Sigmoid colon (tissue), 4 donors: ENCODE measurements at regions not wholly inside any gene's neighbourhood (a gene's known extent, or its start where the extent isn't known, plus 50 kb on each side); places are given as distances from the start of the nearest gene placed in this dataset.

Source experiments
- CTCF ChIP-seq, 4 experiments: fragments of 450-650 bp in 3 of 4; fragments of 200-600 bp in 1 of 4; IDR thresholded peaks; one replicate each; pipeline ENCODE4 v1.5.1; 2016 to 2019; ENCODE audit warnings: antibody characterized with exemption in 4 of 4, mild to moderate bottlenecking in 3 of 4, moderate library complexity in 2 of 4
- POLR2A ChIP-seq, 2 donors: fragments of 450-650 bp; IDR thresholded peaks; one replicate each; pipeline ENCODE4 v1.6.1; 2016; ENCODE audit warnings: antibody characterized with exemption in 2 of 2, mild to moderate bottlenecking in 2 of 2, moderate library complexity in 2 of 2
- POLR2AphosphoS5 ChIP-seq, 4 donors: sonication (generic); formaldehyde crosslinking; IDR thresholded peaks; one replicate each; pipeline ENCODE4 v1.6.1; 2017; ENCODE audit warnings: antibody characterized with exemption in 4 of 4

DNA sequence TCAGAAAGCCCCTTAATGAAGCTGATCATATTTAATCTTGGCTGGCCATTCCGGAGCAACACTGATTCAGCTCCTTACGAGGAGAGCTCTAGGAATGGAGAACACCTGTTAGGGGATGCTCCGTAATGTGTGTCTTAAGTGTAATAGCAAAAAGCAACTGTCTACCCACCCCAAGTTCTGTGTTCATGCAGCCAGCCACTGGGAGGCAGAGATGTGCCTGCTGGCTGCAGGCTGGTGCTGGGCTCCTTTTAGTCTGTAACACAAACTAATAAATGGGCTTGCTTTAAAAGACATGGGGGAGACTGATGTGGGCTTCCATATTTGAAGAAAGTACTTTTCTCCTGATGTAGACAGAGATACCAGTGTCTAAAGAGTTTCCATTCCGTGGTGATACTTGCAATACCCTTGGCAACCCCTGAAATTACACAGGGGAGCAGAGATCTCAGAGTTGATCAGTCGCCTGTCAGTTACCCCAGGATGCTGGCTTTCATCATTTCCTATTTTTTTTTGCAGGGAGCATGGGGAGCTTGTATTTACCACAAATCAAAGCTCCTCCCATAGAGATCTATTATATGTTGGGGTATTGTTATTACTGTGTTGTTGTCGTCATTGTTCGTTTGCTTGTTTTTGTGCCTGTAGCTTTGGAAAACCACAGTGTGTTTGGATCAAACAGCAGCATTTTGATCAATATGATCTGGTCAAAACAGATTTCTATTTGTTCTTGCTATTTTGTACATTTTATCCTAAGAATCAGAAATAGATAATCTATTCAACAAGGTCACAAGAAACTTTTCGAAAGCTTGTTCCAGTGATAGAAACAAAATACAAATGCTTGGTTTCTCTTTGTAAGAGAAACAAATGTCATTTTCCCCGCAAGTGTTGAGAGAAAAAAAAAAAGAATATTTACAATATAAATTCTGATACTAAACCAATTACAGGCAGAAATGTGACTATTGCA is 65.8 kb downstream of the MTX3 start:
- TF ChIP-seq CTCF (IDR thresholded peaks at IDR 0.05) (no peak), POLR2A (IDR thresholded peaks at IDR 0.05) (no peak), POLR2AphosphoS5 (IDR thresholded peaks at IDR 0.05) (no peak)
